HG02885 (cell line): ENCODE measurements at regions not wholly inside any gene's neighbourhood (a gene's known extent, or its start where the extent isn't known, plus 50 kb on each side); places are given as distances from the start of the nearest gene placed in this dataset.

ENCODE experiments used
- ATAC-seq: cut with Tn5 transposase; IDR thresholded peaks from one replicate; pipeline ENCODE4 v1.9.1; 2021; ENCODE audit warnings: mild to moderate bottlenecking; ENCODE audit not compliant: unreplicated experiment, poor library complexity

GRCh38 chr10:123306290-123306689, 152.1 kb downstream of the BUB3 start:
- ATAC-seq: no peak

- ATAC-seq: no peak
These were observed 155.5 kb downstream of the BUB3 start for GRCh38 chr10:123309731-123310130.

- no peak for ATAC-seq
These were observed 162.6 kb downstream of the BUB3 start for GRCh38 chr10:123316776-123317175.

GRCh38 chr10:123318516-123318915, 164.3 kb downstream of the BUB3 start:
- no peak for ATAC-seq

- no peak for ATAC-seq
These were observed 165.9 kb downstream of the BUB3 start for GRCh38 chr10:123320091-123320490.

- ATAC-seq: no peak
These were observed 169.7 kb downstream of the BUB3 start for GRCh38 chr10:123323884-123324283.

- no peak for ATAC-seq
These were observed 171.5 kb downstream of the BUB3 start for GRCh38 chr10:123325663-123326190.

- no peak for ATAC-seq
These were observed 172.5 kb downstream of the BUB3 start for GRCh38 chr10:123326674-123327073.

GRCh38 chr10:123327450-123327849, 173.2 kb downstream of the BUB3 start:
- peak; percentile 72 for ATAC-seq

- no peak for ATAC-seq
These were observed 173.7 kb downstream of the BUB3 start for GRCh38 chr10:123327896-123328295.

- ATAC-seq: no peak
These were observed 177.2 kb downstream of the BUB3 start for GRCh38 chr10:123331438-123331837.

- ATAC-seq: no peak
These were observed 192.4 kb downstream of the BUB3 start for GRCh38 chr10:123346581-123346980.

- ATAC-seq: no peak
These were observed 194.7 kb downstream of the BUB3 start for GRCh38 chr10:123348691-123349572.

GRCh38 chr10:123351715-123352114, 197.5 kb downstream of the BUB3 start:
- no peak for ATAC-seq

GRCh38 chr10:123354521-123354920, 200.3 kb downstream of the BUB3 start:
- no peak for ATAC-seq

GRCh38 chr10:123355748-123356481, 201.7 kb downstream of the BUB3 start:
- ATAC-seq: no peak

GRCh38 chr10:123356799-123357198, 202.6 kb downstream of the BUB3 start:
- no peak for ATAC-seq

GRCh38 chr10:123357421-123357930, 203.3 kb downstream of the BUB3 start:
- no peak for ATAC-seq

GRCh38 chr10:123359539-123359938, 205.3 kb downstream of the BUB3 start:
- ATAC-seq: no peak

- ATAC-seq: no peak
These were observed 207.6 kb downstream of the BUB3 start for GRCh38 chr10:123361832-123362231.

GRCh38 chr10:123367195-123367594, 213.0 kb downstream of the BUB3 start:
- no peak for ATAC-seq
